ENCODE measurements at regions not wholly inside any gene's neighbourhood (a gene's known extent, or its start where the extent isn't known, plus 50 kb on each side); places are given as distances from the start of the nearest gene placed in this dataset.
A peak's percentile ranks its signal among the peaks of the same experiment; 100 is the strongest.

- Histone ChIP-seq H3K4me3 (ENCODE audit: low read length) (no peak overlapping the region), H3K4me2 (ENCODE audit: low read depth, low read length) (no peak overlapping the region), H3K36me3 (replicated peaks; ENCODE audit: insufficient read depth, low read length) (no peaks in the 10 kb centered on the region), H3K79me2 (ENCODE audit: low read length) (no peaks in the 10 kb centered on the region), H3K27ac (ENCODE audit: low read length) (no peak overlapping the region), H4K20me1 (ENCODE audit: insufficient read depth, low read length) (no peaks in the 10 kb centered on the region), H3F3A (ENCODE audit: insufficient read depth, low read length) (no peaks in the 10 kb centered on the region), H3K9ac (ENCODE audit: low read length) (no peak overlapping the region), H3K4me1 (ENCODE audit: low read length) (no peaks in the 10 kb centered on the region), H2AFZ (ENCODE audit: low read length) (no peak overlapping the region), H3K27me3 (replicated peaks; ENCODE audit: insufficient read depth, low read length) (no peaks in the 10 kb centered on the region), H3K9me2 (replicated peaks; ENCODE audit: insufficient read depth, low read length) (no peaks in the 10 kb centered on the region), H3K9me3 (replicated peaks; ENCODE audit: insufficient read depth, low read length) (no peaks in the 10 kb centered on the region)
- TF ChIP-seq CTCF (IDR thresholded peaks at IDR 0.05; ENCODE audit: low read length) (no peak), EZH2phosphoT487 (IDR thresholded peaks at IDR 0.05; ENCODE audit: low read length) (no peak), EZH2 (optimal IDR thresholded peaks at IDR 0.05; ENCODE audit: low read depth, low read length) (no peak)
- DNase-seq = no peak
Measured at GRCh38 chr5:51678330-51678729, 295.1 kb downstream of the ISL1 start.

DNA sequence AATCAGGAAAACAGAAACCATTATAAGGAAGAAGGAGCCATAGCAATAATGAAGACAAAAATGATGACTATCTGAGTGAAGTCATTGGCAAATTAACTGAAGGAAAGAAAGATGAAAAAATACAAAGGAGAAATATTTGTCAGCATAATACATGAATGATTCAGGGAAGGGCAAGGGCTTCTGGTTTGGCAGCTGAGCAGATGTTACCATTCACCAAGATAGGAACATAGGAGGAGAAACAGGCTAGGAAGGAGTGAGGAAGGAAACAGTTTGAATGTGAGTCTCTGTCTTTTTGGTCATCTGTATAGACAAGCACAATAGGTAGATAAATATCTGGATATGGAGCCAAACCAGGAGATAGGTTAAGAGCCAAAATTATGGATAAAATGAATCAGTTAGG is 296.0 kb downstream of the ISL1 start:
- H3F3A ChIP-seq (ENCODE audit: insufficient read depth, low read length) = no peaks in the 10 kb centered on the region
- H3K4me3 ChIP-seq (ENCODE audit: low read length) = no peak overlapping the region
- no peaks in the 10 kb centered on the region for H4K20me1 ChIP-seq (ENCODE audit: insufficient read depth, low read length)
- no peak overlapping the region for H2AFZ ChIP-seq (ENCODE audit: low read length)
- no peaks in the 10 kb centered on the region for H3K9me3 ChIP-seq (replicated peaks; ENCODE audit: insufficient read depth, low read length)
- TF ChIP-seq EZH2 (optimal IDR thresholded peaks at IDR 0.05; ENCODE audit: low read depth, low read length) (no peak), CTCF (IDR thresholded peaks at IDR 0.05; ENCODE audit: low read length) (no peak), EZH2phosphoT487 (IDR thresholded peaks at IDR 0.05; ENCODE audit: low read length) (no peak)
- no peaks in the 10 kb centered on the region for H3K9me2 ChIP-seq (replicated peaks; ENCODE audit: insufficient read depth, low read length)
- H3K79me2 ChIP-seq (ENCODE audit: low read length) = no peaks in the 10 kb centered on the region
- H3K27ac ChIP-seq (ENCODE audit: low read length) = no peak overlapping the region
- DNase-seq = no peak
- no peak overlapping the region for H3K4me2 ChIP-seq (ENCODE audit: low read depth, low read length)
- H3K27me3 ChIP-seq (replicated peaks; ENCODE audit: insufficient read depth, low read length) = no peaks in the 10 kb centered on the region
- no peak overlapping the region for H3K9ac ChIP-seq (ENCODE audit: low read length)
- H3K4me1 ChIP-seq (ENCODE audit: low read length) = no peaks in the 10 kb centered on the region
- no peaks in the 10 kb centered on the region for H3K36me3 ChIP-seq (replicated peaks; ENCODE audit: insufficient read depth, low read length)

- H3K4me2 ChIP-seq (ENCODE audit: low read depth, low read length) = no peak overlapping the region
- H3K27me3 ChIP-seq (replicated peaks; ENCODE audit: insufficient read depth, low read length) = no peaks in the 10 kb centered on the region
- no peaks in the 10 kb centered on the region for H3K79me2 ChIP-seq (ENCODE audit: low read length)
- no peaks in the 10 kb centered on the region for H3F3A ChIP-seq (ENCODE audit: insufficient read depth, low read length)
- no peak overlapping the region for H3K9ac ChIP-seq (ENCODE audit: low read length)
- no peaks in the 10 kb centered on the region for H4K20me1 ChIP-seq (ENCODE audit: insufficient read depth, low read length)
- TF ChIP-seq EZH2phosphoT487 (IDR thresholded peaks at IDR 0.05; ENCODE audit: low read length) = no peak
- TF ChIP-seq CTCF (IDR thresholded peaks at IDR 0.05; ENCODE audit: low read length) = 0 out of 2 replicates have a peak, but pooled peaks have one; percentile 3
- TF ChIP-seq EZH2 (optimal IDR thresholded peaks at IDR 0.05; ENCODE audit: low read depth, low read length) = no peak
- H3K9me2 ChIP-seq (replicated peaks; ENCODE audit: insufficient read depth, low read length) = no peaks in the 10 kb centered on the region
- no peak overlapping the region for H3K27ac ChIP-seq (ENCODE audit: low read length)
- H3K4me1 ChIP-seq (ENCODE audit: low read length) = no peaks in the 10 kb centered on the region
- H3K4me3 ChIP-seq (ENCODE audit: low read length) = no peak overlapping the region
- no peak overlapping the region for H2AFZ ChIP-seq (ENCODE audit: low read length)
- DNase-seq = no peak
- H3K36me3 ChIP-seq (replicated peaks; ENCODE audit: insufficient read depth, low read length) = no peaks in the 10 kb centered on the region
- H3K9me3 ChIP-seq (replicated peaks; ENCODE audit: insufficient read depth, low read length) = no peaks in the 10 kb centered on the region
Measured at GRCh38 chr5:51684794-51685355, 301.6 kb downstream of the ISL1 start.
